Muscle layer of colon (tissue), 2 donors: ENCODE measurements at regions not wholly inside any gene's neighbourhood (a gene's known extent, or its start where the extent isn't known, plus 50 kb on each side); places are given as distances from the start of the nearest gene placed in this dataset.

Experiments used
- H3K27ac ChIP-seq: one replicate; pipeline ENCODE4 v1.7.0; 2013; ENCODE audit warnings: low read depth, mild to moderate bottlenecking, low read length, moderate library complexity
- H3K27me3 ChIP-seq, 2 donors: one replicate each; pipeline ENCODE4 v1.7.0; 2013; ENCODE audit warnings: low read length in 2 of 2, mild to moderate bottlenecking in 2 of 2; ENCODE audit not compliant: insufficient read depth in 2 of 2, control insufficient read depth in 1 of 2
- H3K36me3 ChIP-seq: one replicate; pipeline ENCODE4 v1.7.0; 2013; ENCODE audit warnings: mild to moderate bottlenecking, low read length; ENCODE audit not compliant: insufficient read depth
- H3K4me1 ChIP-seq: one replicate; pipeline ENCODE4 v1.7.0; 2013; ENCODE audit warnings: mild to moderate bottlenecking, low read length; ENCODE audit not compliant: insufficient read depth
- H3K4me3 ChIP-seq, 2 donors: one replicate each; pipeline ENCODE4 v1.7.0; 2013; ENCODE audit warnings: low read length in 2 of 2, low read depth in 1 of 2, mild to moderate bottlenecking in 1 of 2, moderate library complexity in 1 of 2
- H3K9ac ChIP-seq: one replicate; pipeline ENCODE4 v1.7.0; 2013; ENCODE audit warnings: low read length
- H3K9me3 ChIP-seq: one replicate; pipeline ENCODE4 v1.7.0; 2013; ENCODE audit warnings: mild to moderate bottlenecking, low read length
- donor health status: abdominal sarcoma.
- donor health status: Adenocarcinoma of cecum.

DNA sequence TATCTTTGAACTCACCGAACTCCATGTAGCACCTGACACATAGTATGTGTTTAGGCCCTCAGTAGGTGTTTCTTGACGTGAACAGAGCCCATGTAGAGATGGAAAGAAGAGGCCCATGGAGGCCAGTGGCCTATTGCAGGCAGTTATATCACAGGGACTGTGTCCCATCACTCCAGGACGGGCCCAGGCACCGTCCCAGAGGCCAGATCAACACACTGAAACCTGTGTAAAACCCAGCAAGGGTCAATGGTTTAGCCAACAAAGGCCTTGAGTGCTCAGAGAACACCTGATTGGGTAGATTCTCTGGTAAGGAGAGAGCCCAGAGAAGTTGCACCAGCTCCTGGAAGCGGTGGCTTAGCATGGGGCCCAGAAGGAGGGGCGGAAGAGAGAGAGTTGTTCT is 82.8 kb downstream of the INHBB start:
- Histone ChIP-seq H3K27ac (no peak overlapping the region), H3K27me3 (no peaks in the 10 kb centered on the region), H3K36me3 (no peaks in the 10 kb centered on the region), H3K4me3 (no peak overlapping the region), H3K9me3 (no peaks in the 10 kb centered on the region), H3K4me1 (no peaks in the 10 kb centered on the region), H3K9ac (no peak overlapping the region)

DNA sequence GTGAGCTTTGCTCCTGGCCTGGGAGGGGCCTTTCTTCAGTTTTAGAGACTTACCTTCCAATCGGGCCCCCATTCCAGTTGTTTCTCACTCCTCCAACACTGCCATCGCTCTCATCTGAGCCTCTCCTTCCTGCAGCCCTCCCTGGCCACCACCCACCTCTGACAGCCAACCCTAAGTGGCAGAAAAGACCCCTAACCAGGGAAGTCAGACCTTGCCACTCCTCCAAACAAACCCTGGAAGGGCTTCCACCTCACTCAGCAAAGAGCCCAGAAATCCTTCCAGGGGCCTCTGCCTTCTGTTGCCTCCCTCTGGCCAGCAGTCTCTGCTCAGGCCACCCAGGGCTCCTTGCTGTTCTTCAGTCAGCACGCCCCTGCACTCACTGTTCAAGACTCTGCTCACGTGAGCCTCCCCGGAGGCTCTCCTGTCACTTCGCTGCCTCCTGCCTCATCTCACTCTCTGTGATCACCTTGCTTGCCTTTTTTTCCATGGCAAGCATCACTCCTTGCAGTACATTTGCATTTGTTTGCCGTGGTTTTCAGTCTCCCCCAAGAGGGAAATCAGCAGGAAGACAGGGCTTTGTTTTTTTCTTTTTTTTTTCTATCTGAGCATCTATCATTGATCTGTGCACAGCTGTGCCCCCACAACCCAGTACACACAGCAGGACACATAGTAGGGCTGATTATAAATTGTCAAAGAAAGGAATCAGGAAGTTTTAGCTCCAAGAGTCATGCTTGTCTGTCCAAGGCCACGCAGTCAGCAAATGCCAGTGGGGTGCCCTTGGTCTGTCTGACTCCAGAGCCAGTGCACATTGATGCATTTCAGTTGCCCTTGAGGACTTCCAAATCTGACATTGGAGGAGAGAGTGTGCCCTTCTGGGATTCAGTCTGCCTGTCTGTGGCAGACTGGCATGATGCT is 83.9 kb downstream of the INHBB start:
- no peaks in the 10 kb centered on the region for H3K36me3 ChIP-seq
- no peak overlapping the region for H3K27ac ChIP-seq
- H3K9ac ChIP-seq, result no peak overlapping the region
- no peaks in the 10 kb centered on the region for H3K9me3 ChIP-seq
- H3K27me3 ChIP-seq, result no peaks in the 10 kb centered on the region
- H3K4me3 ChIP-seq, result no peak overlapping the region
- H3K4me1 ChIP-seq, result no peaks in the 10 kb centered on the region

DNA sequence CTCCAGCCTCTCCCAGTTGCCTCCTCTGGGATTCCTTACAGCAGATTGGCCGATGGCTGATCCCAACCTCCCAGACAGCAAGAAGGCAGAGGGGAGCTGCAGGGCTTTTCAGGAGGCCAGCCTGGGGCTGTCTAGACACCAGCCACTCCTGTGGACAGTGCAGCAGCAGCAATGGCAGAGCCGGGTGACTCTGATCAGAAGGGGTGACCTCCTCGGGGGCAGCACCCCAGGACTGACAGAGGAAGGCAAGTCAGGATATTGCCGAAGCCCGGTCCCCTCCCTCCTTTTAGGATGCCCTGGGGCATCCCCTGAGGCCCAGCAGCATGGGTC is 84.5 kb downstream of the INHBB start:
- Histone ChIP-seq H3K36me3 (no peaks in the 10 kb centered on the region), H3K4me3 (no peak overlapping the region), H3K9me3 (no peaks in the 10 kb centered on the region), H3K4me1 (no peaks in the 10 kb centered on the region), H3K27ac (no peak overlapping the region), H3K9ac (no peak overlapping the region), H3K27me3 (no peaks in the 10 kb centered on the region)

DNA sequence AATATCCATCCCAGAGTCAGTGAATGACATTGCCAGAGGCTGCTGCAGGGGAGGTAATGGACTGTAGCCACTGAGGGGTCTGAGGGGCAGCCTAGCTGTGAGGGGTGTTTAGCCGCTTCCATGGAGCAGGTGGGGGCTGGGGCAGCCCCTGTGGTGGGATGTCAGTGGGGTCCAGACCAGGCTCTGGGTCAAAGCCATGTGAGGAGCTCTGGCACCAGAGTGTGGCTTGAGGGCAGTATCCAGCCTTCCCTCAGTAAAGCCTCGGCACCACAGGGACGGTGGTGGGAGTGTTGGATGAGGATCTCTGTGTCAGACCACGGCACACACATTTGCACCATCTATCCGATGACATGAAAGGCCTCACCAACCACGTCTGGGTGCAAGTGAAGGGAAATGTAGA is 85.0 kb downstream of the INHBB start:
- Histone ChIP-seq H3K9ac (no peak overlapping the region), H3K4me3 (no peak overlapping the region), H3K27ac (no peak overlapping the region), H3K27me3 (no peaks in the 10 kb centered on the region), H3K4me1 (no peaks in the 10 kb centered on the region), H3K36me3 (no peaks in the 10 kb centered on the region), H3K9me3 (no peaks in the 10 kb centered on the region)

- no peak overlapping the region for H3K9ac ChIP-seq
- no peak overlapping the region for H3K27ac ChIP-seq
- H3K27me3 ChIP-seq, result no peaks in the 10 kb centered on the region
- no peaks in the 10 kb centered on the region for H3K36me3 ChIP-seq
- no peaks in the 10 kb centered on the region for H3K9me3 ChIP-seq
- no peaks in the 10 kb centered on the region for H3K4me1 ChIP-seq
- no peak overlapping the region for H3K4me3 ChIP-seq
These were observed 85.7 kb downstream of the INHBB start for GRCh38 chr2:120431386-120432292.

- no peaks in the 10 kb centered on the region for H3K4me1 ChIP-seq
- no peaks in the 10 kb centered on the region for H3K9me3 ChIP-seq
- H3K36me3 ChIP-seq, result no peaks in the 10 kb centered on the region
- H3K9ac ChIP-seq, result no peak overlapping the region
- no peak overlapping the region for H3K4me3 ChIP-seq
- H3K27me3 ChIP-seq, result no peaks in the 10 kb centered on the region
- H3K27ac ChIP-seq, result no peak overlapping the region
These were observed 86.5 kb downstream of the INHBB start for GRCh38 chr2:120432293-120432975.

DNA sequence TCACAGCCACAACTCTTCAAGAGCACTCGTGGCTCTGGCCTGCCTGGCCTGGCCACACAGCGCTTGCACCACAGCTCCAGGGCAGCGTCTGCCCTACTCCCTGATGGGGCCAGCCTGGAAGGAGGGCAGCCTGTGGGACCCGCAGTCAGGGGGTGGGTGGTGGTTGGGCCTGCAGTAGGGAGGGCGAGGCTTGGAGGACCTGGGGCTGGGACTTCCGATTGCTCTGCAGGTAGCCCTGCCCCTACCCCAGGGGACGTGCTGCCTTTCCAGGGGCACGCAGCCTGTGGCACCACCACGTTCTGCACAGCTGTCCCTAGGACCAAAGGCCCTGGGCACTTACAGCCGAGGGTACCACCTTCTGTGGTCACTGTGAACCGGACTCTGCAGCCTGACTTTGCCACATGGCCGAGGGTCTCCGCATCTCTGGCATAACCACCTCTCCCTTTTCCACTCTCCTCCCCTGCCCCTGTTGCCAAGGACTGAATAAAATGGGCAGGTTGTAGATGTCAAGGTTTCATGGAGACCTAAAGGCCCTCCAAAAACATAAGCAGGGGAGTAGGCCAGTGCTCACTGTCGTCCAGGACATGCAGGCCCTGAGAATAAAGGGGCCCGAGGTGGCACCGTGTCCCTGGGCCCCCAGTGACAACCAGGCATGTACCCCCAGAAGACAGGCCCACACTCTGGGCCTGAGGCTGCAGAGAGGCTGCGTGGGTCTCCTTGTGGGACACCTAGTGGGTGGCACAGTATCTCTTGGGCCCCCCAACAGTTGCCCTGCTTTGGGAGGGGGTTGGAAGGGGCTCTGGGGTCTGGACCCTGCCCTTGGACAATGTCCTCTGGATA is 87.3 kb downstream of the INHBB start:
- no peak overlapping the region for H3K9ac ChIP-seq
- H3K4me1 ChIP-seq, result no peaks in the 10 kb centered on the region
- no peak overlapping the region for H3K27ac ChIP-seq
- no peak overlapping the region for H3K4me3 ChIP-seq
- H3K36me3 ChIP-seq, result no peaks in the 10 kb centered on the region
- no peaks in the 10 kb centered on the region for H3K9me3 ChIP-seq
- no peaks in the 10 kb centered on the region for H3K27me3 ChIP-seq

DNA sequence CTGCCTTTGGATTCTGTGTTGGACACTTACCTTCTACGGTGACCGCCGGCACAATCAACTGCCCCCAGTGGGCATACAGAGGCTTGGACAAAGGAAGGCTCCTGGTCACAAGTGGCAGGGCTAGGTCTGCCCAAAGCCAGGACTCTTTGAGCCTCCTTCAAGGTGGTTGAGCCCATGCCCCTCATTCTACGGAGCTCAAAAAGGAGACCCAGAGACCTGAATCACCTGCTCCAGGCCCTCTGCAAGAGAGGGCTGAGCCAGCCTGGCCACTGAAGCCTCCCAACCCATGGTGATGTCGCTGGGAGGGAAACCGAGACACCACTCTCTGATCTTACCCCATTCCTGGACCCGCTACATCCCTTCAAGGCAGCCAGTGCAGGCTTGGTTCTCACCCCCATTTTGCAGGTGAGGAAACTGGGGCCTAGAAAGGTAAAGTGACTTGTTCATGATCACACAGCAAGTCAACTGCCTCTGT is 87.9 kb downstream of the INHBB start:
- no peak overlapping the region for H3K9ac ChIP-seq
- no peaks in the 10 kb centered on the region for H3K27me3 ChIP-seq
- no peak overlapping the region for H3K27ac ChIP-seq
- no peaks in the 10 kb centered on the region for H3K4me1 ChIP-seq
- no peak overlapping the region for H3K4me3 ChIP-seq
- H3K36me3 ChIP-seq, result no peaks in the 10 kb centered on the region
- no peaks in the 10 kb centered on the region for H3K9me3 ChIP-seq

GRCh38 chr2:120434492-120435308 is 88.8 kb downstream of the INHBB start:
- Histone ChIP-seq H3K27me3 (no peaks in the 10 kb centered on the region), H3K4me1 (no peaks in the 10 kb centered on the region)

More at GRCh38 chr2:120434492-120435308, 88.8 kb downstream of the INHBB start:
- Histone ChIP-seq H3K9ac (no peak overlapping the region), H3K9me3 (no peaks in the 10 kb centered on the region), H3K27ac (no peak overlapping the region), H3K36me3 (no peaks in the 10 kb centered on the region), H3K4me3 (no peak overlapping the region)
